NT2/D1 (cell line): ENCODE measurements at regions not wholly inside any gene's neighbourhood (a gene's known extent, or its start where the extent isn't known, plus 50 kb on each side); places are given as distances from the start of the nearest gene placed in this dataset.

Source experiments
- DNase-seq: peaks from one replicate; pipeline ENCODE4 v3.0.0-alpha.2; 2011; ENCODE audit warnings: low read depth, low spot score
- H3K27me3 ChIP-seq: 2 replicates; pipeline ENCODE4 v1.6.0; 2011; ENCODE audit warnings: mild to moderate bottlenecking; ENCODE audit not compliant: insufficient read length, insufficient read depth
- H3K36me3 ChIP-seq: 2 replicates; pipeline ENCODE4 v1.6.1; 2011; ENCODE audit warnings: mild to moderate bottlenecking, low read length, mixed read lengths; ENCODE audit not compliant: insufficient read depth, insufficient read length
- H3K4me1 ChIP-seq: 2 replicates; pipeline ENCODE4 v1.5.1; 2011; ENCODE audit not compliant: insufficient read depth, insufficient read length
- H3K4me3 ChIP-seq: 2 replicates; pipeline ENCODE4 v1.5.1; 2011; ENCODE audit warnings: low read depth; ENCODE audit not compliant: insufficient read length
- H3K9ac ChIP-seq: 2 replicates; pipeline ENCODE4 v1.6.0; 2011; ENCODE audit warnings: low read depth; ENCODE audit not compliant: insufficient read length
- H3K9me3 ChIP-seq: 2 replicates; pipeline ENCODE4 v1.5.1; 2011; ENCODE audit warnings: mild to moderate bottlenecking, low read length; ENCODE audit not compliant: insufficient read depth
- SUZ12 ChIP-seq: IDR thresholded peaks from 2 replicates; pipeline ENCODE4 v1.6.1; 2011; ENCODE audit not compliant: insufficient read length, insufficient read depth; ENCODE audit errors: extremely low read depth
- YY1 ChIP-seq: IDR thresholded peaks from 2 replicates; pipeline ENCODE4 v1.6.1; 2011; ENCODE audit not compliant: insufficient read length, insufficient read depth
- ZNF274 ChIP-seq: IDR thresholded peaks from 2 replicates; pipeline ENCODE4 v1.6.1; 2011; ENCODE audit warnings: mild to moderate bottlenecking, low read depth, low read length

DNA sequence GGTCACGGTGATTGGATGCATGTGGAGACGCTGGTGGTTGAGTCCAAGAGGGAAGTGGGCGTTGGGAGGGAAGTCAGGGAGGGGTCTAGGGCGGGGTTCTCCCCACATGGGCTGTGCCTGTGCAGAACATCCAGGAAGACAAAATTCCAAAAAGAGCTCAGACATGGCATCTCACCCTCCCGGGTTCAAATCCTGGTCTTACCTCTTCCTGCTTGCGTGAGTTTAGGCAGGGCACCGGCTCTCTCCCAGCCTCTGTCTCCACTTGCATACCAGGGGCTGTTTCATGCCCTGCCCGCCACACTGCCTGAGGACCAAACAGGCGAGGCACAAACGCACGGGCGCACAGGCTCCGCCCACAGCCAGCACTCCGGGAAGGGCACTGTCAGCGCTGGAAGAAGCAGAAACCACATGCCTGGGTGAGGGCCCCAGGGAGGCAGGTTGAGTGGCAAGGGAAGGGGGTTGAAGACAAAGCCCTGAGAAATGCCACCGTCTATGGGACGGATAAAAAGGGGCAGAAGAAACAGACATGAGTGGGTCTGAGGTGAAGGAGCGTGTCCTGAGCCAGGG, 123.6 kb upstream of the SOX1 start:
- Histone ChIP-seq H3K9ac (no peak overlapping the region), H3K36me3 (no peaks in the 10 kb centered on the region), H3K27me3 (no peaks in the 10 kb centered on the region), H3K4me1 (no peaks in the 10 kb centered on the region), H3K4me3 (no peak overlapping the region), H3K9me3 (no peaks in the 10 kb centered on the region)
- no peak for TF ChIP-seq YY1
- no peak for TF ChIP-seq SUZ12
- TF ChIP-seq ZNF274, result no peak
- DNase-seq, result no peak

DNA sequence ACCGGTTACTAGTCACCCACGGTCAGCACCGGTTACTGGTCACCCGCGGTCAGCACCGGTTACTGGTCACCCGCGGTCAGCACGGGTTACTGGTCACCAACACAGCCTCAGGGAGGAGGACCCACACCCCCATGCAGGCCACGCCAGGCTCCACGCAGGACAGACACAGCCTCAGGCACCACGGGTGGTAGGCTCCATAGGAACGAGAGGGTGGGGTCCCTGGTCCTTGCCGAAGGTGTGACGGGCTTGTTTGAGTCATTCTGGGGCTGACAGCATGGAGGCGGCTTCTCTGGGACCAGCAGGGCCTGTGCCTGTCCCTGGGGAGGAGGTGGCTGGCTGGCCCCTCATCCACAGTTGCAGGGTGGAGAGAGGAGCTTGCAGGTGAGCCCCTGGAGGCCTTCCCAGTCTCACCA, 122.8 kb upstream of the SOX1 start:
- no peak for TF ChIP-seq SUZ12
- TF ChIP-seq ZNF274, result no peak
- TF ChIP-seq YY1, result no peak
- no peak for DNase-seq
- H3K9me3 ChIP-seq, result no peaks in the 10 kb centered on the region
- H3K36me3 ChIP-seq, result no peaks in the 10 kb centered on the region
- no peaks in the 10 kb centered on the region for H3K27me3 ChIP-seq
- no peak overlapping the region for H3K9ac ChIP-seq
- no peak overlapping the region for H3K4me3 ChIP-seq
- no peaks in the 10 kb centered on the region for H3K4me1 ChIP-seq

DNA sequence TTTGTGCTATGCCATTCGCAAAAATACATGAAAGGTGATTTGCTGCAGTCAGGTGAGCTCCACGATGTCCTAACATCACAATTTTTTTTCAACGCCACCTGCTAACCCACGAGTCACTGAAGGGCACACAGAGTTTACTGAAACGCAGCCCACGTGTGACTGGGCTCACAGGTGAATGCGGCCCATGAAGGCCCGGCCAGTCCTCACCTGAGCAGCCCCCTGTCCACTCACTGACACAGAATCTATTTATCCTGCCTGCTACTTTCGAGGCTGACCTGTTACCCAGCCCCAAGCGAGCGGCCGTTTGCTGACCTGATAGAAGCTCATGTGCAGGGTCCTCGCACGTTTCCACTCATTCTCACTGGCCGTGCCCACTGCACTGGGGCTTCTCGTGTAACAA, 121.9 kb upstream of the SOX1 start:
- no peak for DNase-seq
- H3K9ac ChIP-seq, result no peak overlapping the region
- no peak overlapping the region for H3K4me3 ChIP-seq
- H3K9me3 ChIP-seq, result no peaks in the 10 kb centered on the region
- no peaks in the 10 kb centered on the region for H3K27me3 ChIP-seq
- TF ChIP-seq SUZ12 (no peak), YY1 (no peak), ZNF274 (no peak)
- no peaks in the 10 kb centered on the region for H3K36me3 ChIP-seq
- no peaks in the 10 kb centered on the region for H3K4me1 ChIP-seq

DNA sequence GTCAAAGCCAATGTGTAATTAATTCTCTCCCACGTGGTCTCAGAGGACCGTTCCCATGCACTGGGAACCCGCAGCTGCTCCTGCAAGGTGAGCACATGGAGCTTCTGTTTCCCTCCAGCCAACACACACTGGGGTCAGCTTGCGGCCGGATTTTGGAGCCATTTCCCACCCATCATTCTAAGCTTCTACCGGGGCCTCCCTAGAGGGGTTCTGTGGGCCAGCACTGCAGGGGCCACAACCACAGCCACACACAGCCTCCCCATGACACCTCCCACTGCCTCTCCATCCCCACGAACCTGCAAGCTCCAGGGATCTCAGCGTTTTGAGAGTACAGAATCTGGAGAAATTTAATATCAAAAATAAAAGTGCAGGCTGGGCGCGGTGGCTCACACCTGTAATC, 120.7 kb upstream of the SOX1 start:
- Histone ChIP-seq H3K27me3 (no peaks in the 10 kb centered on the region), H3K4me1 (no peaks in the 10 kb centered on the region), H3K36me3 (no peaks in the 10 kb centered on the region), H3K9ac (no peak overlapping the region), H3K9me3 (peaks cover 6% of the 10 kb centered on the region; the same call in 1 of the 2 replicates), H3K4me3 (no peak overlapping the region)
- no peak for DNase-seq
- TF ChIP-seq SUZ12 (no peak), ZNF274 (no peak), YY1 (no peak)

DNA sequence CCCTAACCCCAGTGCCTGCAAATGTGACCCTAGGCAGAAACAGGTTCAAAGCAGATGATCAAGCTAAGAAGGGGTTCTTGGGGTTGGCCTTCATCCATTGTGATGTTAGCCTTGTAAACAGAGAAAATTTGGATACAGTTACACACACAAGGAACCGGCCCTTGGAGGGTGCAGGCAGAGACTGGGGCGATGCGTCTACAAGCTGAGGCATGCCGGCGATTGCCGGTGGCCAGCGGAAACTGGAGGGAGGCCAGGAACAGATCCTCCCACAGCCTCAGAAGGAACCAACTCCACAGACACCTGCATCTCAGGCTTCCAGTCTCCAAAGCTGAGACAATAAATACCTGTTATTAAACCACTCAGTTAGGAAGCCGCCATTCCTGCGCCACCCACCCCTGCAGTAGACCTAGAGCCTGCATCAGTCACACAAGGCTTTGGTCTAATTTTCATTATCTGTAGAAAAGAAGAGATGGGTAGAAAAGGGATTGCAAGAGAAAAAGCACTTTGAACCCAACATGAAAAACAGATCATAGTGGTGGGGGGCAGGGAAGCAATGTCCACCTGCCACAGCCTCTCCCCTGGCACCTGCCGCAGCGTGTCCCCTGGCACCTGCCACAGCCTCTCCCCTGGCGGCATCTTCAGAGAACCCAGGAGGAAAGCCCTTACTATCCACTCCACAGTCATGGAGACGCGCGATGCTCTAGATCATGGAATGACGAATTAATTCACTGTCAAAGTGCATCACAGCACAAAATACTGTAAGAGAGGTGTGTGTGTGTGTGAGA, 119.7 kb upstream of the SOX1 start:
- no peak for DNase-seq
- H3K27me3 ChIP-seq, result no peaks in the 10 kb centered on the region

DNA sequence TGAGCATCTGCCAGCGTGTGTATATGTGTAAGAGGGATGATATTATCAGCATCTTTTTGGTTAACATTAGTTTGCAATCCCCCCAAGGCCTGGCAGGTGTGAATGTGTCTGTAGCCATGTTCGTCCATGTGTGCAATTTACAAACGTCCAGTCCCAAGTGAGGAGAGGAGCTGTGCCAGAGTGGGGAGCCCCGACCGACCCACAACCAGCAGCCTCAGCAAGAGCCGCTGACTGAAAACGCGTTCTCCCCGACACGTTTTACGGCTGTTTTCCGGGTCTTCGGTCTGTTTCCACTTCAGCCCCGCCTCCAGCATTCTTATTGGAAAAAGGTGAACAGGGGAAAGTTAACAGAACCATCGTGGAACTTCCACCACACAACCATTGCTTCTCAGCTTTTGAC, 119.1 kb upstream of the SOX1 start:
- no peaks in the 10 kb centered on the region for H3K4me1 ChIP-seq
- H3K27me3 ChIP-seq, result no peaks in the 10 kb centered on the region
- H3K4me3 ChIP-seq, result no peak overlapping the region
- H3K9me3 ChIP-seq, result peaks cover 7% of the 10 kb centered on the region; the same call in 1 of the 2 replicates
- H3K9ac ChIP-seq, result no peak overlapping the region
- no peak for DNase-seq
- TF ChIP-seq ZNF274 (no peak), SUZ12 (no peak), YY1 (no peak)
- no peaks in the 10 kb centered on the region for H3K36me3 ChIP-seq

More for the DNA sequence above, 119.7 kb upstream of the SOX1 start:
- Histone ChIP-seq H3K4me3 (no peak overlapping the region), H3K36me3 (no peaks in the 10 kb centered on the region), H3K9ac (no peak overlapping the region), H3K9me3 (peaks cover 7% of the 10 kb centered on the region; the same call in 1 of the 2 replicates), H3K4me1 (no peaks in the 10 kb centered on the region)
- TF ChIP-seq ZNF274 (no peak), YY1 (no peak), SUZ12 (no peak)

DNA sequence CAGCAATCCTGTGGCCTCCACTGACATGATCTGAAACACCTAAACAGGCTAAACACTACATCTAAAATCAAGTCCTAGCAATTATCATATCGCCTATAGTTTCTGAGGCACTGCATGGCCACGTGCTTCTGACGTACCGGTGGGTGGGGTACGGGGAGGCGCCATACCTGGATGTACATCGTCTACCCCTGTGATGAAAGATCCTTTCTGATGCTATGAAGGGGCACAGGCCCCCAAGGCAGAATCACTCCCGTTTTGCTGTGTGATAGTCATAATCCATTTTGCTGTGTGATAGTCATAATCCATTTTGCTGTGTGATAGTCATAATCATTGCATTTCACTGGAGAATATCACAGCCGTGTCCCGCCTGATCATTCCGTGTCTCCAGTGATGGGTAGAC, 118.7 kb upstream of the SOX1 start:
- Histone ChIP-seq H3K36me3 (no peaks in the 10 kb centered on the region), H3K27me3 (no peaks in the 10 kb centered on the region), H3K4me1 (no peaks in the 10 kb centered on the region), H3K9me3 (peaks cover 7% of the 10 kb centered on the region; the same call in 1 of the 2 replicates), H3K9ac (no peak overlapping the region), H3K4me3 (no peak overlapping the region)
- DNase-seq, result no peak
- TF ChIP-seq YY1, result no peak
- TF ChIP-seq ZNF274, result no peak
- no peak for TF ChIP-seq SUZ12
